ENCODE measurements at regions not wholly inside any gene's neighbourhood (a gene's known extent, or its start where the extent isn't known, plus 50 kb on each side); places are given as distances from the start of the nearest gene placed in this dataset.

- Mint-ChIP-seq H3K36me3 (no peaks in the 10 kb centered on the region), H3K4me3 (no peak overlapping the region), H3K4me1 (no peaks in the 10 kb centered on the region), H3K9me3 (no peaks in the 10 kb centered on the region), H3K27me3 (peaks cover 2% of the 10 kb centered on the region), H3K27ac (no peak overlapping the region)
- POLR2A ChIA-PET: no interaction called here
- DNase-seq (no peak), ATAC-seq (ENCODE audit: low read depth) (no peak)
Measured at GRCh38 chr1:209038735-209039134, 544.8 kb upstream of the CAMK1G start.

- H3K27ac Mint-ChIP-seq: no peak overlapping the region
- no peak for ATAC-seq (ENCODE audit: low read depth)
- no peak overlapping the region for H3K4me3 Mint-ChIP-seq
- H3K4me1 Mint-ChIP-seq: no peaks in the 10 kb centered on the region
- no peaks in the 10 kb centered on the region for H3K36me3 Mint-ChIP-seq
- H3K9me3 Mint-ChIP-seq: no peaks in the 10 kb centered on the region
- H3K27me3 Mint-ChIP-seq: peaks cover 4% of the 10 kb centered on the region
- POLR2A ChIA-PET: no interaction called here
- DNase-seq: no peak
Measured at GRCh38 chr1:209040351-209040750, 543.2 kb upstream of the CAMK1G start.

GRCh38 chr1:209041927-209042326 lies 541.6 kb upstream of the CAMK1G start:
- DNase-seq (no peak), ATAC-seq (ENCODE audit: low read depth) (no peak)
- no peaks in the 10 kb centered on the region for H3K36me3 Mint-ChIP-seq
- H3K4me3 Mint-ChIP-seq: no peak overlapping the region
- no peaks in the 10 kb centered on the region for H3K4me1 Mint-ChIP-seq
- H3K27me3 Mint-ChIP-seq: peaks cover 4% of the 10 kb centered on the region
- no peaks in the 10 kb centered on the region for H3K9me3 Mint-ChIP-seq
- POLR2A ChIA-PET: no interaction called here
- H3K27ac Mint-ChIP-seq: no peak overlapping the region

DNA sequence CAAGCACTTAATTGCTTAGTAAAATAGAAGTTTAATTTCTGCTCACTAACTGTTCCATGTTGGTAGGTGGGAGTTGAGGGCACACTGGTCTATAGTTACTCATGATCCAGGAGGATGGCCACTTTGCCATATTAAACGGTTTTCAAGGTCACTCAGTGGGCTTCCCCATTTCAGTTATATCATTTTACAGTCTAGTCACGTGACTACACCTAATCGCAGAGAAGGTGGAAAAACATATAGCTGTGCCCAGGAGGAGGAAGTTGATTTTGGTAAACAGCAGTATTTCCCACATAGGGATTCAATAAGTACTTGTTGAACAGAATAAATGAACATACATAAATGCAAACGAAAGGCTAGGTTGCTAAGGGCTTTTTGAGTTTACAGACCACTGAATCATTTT lies 541.1 kb upstream of the CAMK1G start:
- no peaks in the 10 kb centered on the region for H3K9me3 Mint-ChIP-seq
- H3K27ac Mint-ChIP-seq: no peak overlapping the region
- no peaks in the 10 kb centered on the region for H3K36me3 Mint-ChIP-seq
- H3K27me3 Mint-ChIP-seq: peaks cover 4% of the 10 kb centered on the region
- no peak overlapping the region for H3K4me3 Mint-ChIP-seq
- H3K4me1 Mint-ChIP-seq: no peaks in the 10 kb centered on the region
- POLR2A ChIA-PET: no interaction called here
- ATAC-seq (ENCODE audit: low read depth) (no peak), DNase-seq (no peak)

DNA sequence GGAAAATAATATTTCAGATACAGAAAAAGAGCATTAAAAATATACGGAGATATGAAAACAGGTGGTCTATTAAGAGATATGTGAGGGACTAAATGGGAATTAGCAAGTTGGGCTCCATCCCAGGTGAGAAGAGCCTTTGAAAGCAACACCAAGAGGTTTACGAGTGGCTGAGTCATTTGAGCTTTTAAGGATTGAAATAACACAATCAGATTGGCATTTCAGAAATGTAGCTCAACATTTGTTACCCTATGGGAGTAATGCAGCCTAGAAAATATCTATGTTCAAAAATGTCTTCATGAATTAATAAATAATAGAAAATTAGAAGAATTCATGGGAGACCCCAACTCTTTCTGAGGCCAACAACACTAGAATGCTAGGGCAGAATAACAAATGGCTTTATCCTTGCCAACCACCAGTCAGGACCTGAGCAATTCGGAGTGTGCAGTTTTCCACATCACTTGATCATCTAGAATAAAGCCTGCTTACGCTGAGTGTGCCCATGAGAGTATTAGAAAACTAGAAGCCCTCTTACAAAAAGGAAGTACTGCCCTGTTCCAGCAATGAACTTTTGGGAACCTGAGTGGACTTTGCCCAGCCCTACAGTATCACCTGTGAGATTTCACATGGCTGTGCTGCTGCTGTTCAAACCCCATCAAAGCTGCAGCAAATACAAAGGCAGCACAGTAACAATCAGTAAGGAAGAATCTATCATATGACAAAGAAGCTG lies 538.0 kb upstream of the CAMK1G start:
- H3K9me3 Mint-ChIP-seq: no peaks in the 10 kb centered on the region
- H3K27me3 Mint-ChIP-seq: peaks cover 4% of the 10 kb centered on the region
- no peak overlapping the region for H3K4me3 Mint-ChIP-seq
- H3K36me3 Mint-ChIP-seq: no peaks in the 10 kb centered on the region
- H3K4me1 Mint-ChIP-seq: no peaks in the 10 kb centered on the region
- no peak overlapping the region for H3K27ac Mint-ChIP-seq
- DNase-seq (no peak), ATAC-seq (ENCODE audit: low read depth) (no peak)
- POLR2A ChIA-PET: no interaction called here

- no peaks in the 10 kb centered on the region for H3K9me3 Mint-ChIP-seq
- no peaks in the 10 kb centered on the region for H3K36me3 Mint-ChIP-seq
- DNase-seq: no peak
- no peak for ATAC-seq (ENCODE audit: low read depth)
- H3K27me3 Mint-ChIP-seq: peaks cover 4% of the 10 kb centered on the region
- H3K4me3 Mint-ChIP-seq: no peak overlapping the region
- no peak overlapping the region for H3K27ac Mint-ChIP-seq
- H3K4me1 Mint-ChIP-seq: no peaks in the 10 kb centered on the region
- POLR2A ChIA-PET: no interaction called here
Measured at GRCh38 chr1:209046058-209046417, 537.5 kb upstream of the CAMK1G start.

DNA sequence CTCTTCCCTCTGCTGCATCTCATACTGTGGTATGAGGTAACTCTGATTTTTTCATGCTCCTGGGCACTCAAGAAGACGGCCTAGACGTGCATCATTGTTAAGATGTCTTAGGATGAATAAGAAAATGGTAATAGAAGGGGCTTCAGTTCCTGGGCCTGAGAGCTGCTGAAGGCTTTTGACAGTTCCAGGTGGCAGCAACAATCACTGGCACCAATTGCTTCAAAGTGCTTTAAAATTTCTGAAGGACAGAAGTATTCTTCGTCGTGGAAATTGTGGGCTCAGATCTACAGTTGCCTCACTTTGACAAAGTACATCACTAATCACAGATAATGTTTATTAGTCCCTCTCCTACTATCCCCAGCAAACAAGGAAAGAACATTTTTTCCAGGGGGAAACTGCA lies 536.6 kb upstream of the CAMK1G start:
- H3K9me3 Mint-ChIP-seq: no peaks in the 10 kb centered on the region
- no peak for ATAC-seq (ENCODE audit: low read depth)
- H3K4me1 Mint-ChIP-seq: no peaks in the 10 kb centered on the region
- no peaks in the 10 kb centered on the region for H3K36me3 Mint-ChIP-seq
- no peak overlapping the region for H3K27ac Mint-ChIP-seq
- H3K4me3 Mint-ChIP-seq: no peak overlapping the region
- POLR2A ChIA-PET: no interaction called here
- no peak for DNase-seq
- peaks cover 3% of the 10 kb centered on the region for H3K27me3 Mint-ChIP-seq

- no peaks in the 10 kb centered on the region for H3K36me3 Mint-ChIP-seq
- ATAC-seq (ENCODE audit: low read depth): no peak
- no peak overlapping the region for H3K27ac Mint-ChIP-seq
- H3K9me3 Mint-ChIP-seq: no peaks in the 10 kb centered on the region
- no peak for DNase-seq
- H3K27me3 Mint-ChIP-seq: peaks cover 4% of the 10 kb centered on the region
- no peak overlapping the region for H3K4me3 Mint-ChIP-seq
- H3K4me1 Mint-ChIP-seq: no peaks in the 10 kb centered on the region
- POLR2A ChIA-PET: no interaction called here
Measured at GRCh38 chr1:209048941-209049669, 534.4 kb upstream of the CAMK1G start.

GRCh38 chr1:209051570-209051969 lies 531.9 kb upstream of the CAMK1G start:
- no peaks in the 10 kb centered on the region for H3K9me3 Mint-ChIP-seq

DNA sequence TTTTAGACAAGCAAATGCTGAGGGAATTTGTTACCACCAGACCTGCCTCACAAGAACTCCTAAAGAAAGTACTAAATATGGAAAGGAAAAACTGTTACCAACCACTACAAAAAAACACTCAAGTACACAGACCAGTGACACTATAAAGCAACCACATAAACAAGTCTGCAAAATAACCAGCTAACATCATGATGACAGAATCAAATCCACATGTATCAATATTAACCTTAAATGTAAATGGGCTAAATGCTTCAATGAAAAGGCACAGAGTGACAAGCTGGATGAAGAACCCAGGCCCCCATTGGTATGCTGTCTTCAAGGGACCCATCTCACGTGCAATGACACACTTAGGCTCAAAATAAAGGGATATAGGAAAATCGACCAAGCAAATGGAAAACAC lies 529.9 kb upstream of the CAMK1G start:
- Mint-ChIP-seq H3K4me1 (no peaks in the 10 kb centered on the region), H3K4me3 (no peak overlapping the region), H3K27ac (no peak overlapping the region), H3K36me3 (no peaks in the 10 kb centered on the region), H3K27me3 (peaks cover 2% of the 10 kb centered on the region), H3K9me3 (no peaks in the 10 kb centered on the region)
- POLR2A ChIA-PET: no interaction called here
- DNase-seq (no peak), ATAC-seq (ENCODE audit: low read depth) (no peak)

More at GRCh38 chr1:209051570-209051969, 531.9 kb upstream of the CAMK1G start:
- Mint-ChIP-seq H3K4me3 (no peak overlapping the region), H3K27ac (no peak overlapping the region), H3K36me3 (no peaks in the 10 kb centered on the region), H3K27me3 (peaks cover 2% of the 10 kb centered on the region), H3K4me1 (no peaks in the 10 kb centered on the region)
- POLR2A ChIA-PET: no interaction called here
- DNase-seq: no peak
- no peak for ATAC-seq (ENCODE audit: low read depth)

DNA sequence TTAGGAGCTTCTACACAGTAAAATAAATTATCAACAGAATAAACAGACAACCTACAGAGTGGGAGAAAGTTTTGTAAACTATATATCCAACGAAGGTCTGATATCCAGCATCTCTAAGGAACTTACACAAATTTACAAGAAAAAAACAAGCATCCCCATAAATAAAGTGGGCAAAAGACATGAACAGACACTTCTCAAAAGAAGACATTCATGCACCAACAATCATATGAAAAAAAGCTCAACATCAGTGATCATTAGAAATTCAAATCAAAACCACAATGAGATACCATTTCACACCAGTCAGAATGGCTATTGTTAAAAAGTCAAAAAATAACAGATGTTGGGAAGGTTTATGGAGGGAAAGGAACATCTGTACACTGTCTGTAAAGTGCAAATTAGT lies 526.4 kb upstream of the CAMK1G start:
- H3K27ac Mint-ChIP-seq: no peak overlapping the region
- no peaks in the 10 kb centered on the region for H3K9me3 Mint-ChIP-seq
- POLR2A ChIA-PET: no interaction called here
- ATAC-seq (ENCODE audit: low read depth): no peak
- no peaks in the 10 kb centered on the region for H3K4me1 Mint-ChIP-seq
- H3K4me3 Mint-ChIP-seq: no peak overlapping the region
- no peak for DNase-seq
- H3K36me3 Mint-ChIP-seq: no peaks in the 10 kb centered on the region
- no peaks in the 10 kb centered on the region for H3K27me3 Mint-ChIP-seq

DNA sequence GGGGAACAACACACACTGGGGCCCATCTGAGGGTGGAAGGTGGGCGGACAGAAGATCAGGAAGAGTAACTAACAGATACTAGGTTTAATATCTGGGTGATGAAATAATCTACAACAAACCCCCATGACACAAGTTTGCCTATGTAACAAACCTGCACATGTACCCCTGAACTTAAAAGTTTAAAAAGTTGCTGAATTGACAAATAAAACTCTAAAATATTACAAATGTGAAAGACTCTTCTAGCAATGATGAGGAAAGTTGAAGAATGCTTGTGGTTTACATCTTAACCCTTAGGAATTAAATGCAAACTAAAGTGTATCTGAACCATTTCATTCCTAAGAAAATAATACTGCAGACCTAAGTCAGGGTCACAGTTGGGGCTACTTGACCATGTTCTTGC lies 525.6 kb upstream of the CAMK1G start:
- H3K9me3 Mint-ChIP-seq: no peaks in the 10 kb centered on the region
- no peaks in the 10 kb centered on the region for H3K4me1 Mint-ChIP-seq
- H3K36me3 Mint-ChIP-seq: no peaks in the 10 kb centered on the region
- H3K4me3 Mint-ChIP-seq: no peak overlapping the region
- ATAC-seq (ENCODE audit: low read depth) (no peak), DNase-seq (no peak)
- no peak overlapping the region for H3K27ac Mint-ChIP-seq
- H3K27me3 Mint-ChIP-seq: no peaks in the 10 kb centered on the region
- POLR2A ChIA-PET: no interaction called here

GRCh38 chr1:209059376-209059775 lies 524.1 kb upstream of the CAMK1G start:
- DNase-seq: no peak
- Mint-ChIP-seq H3K9me3 (no peaks in the 10 kb centered on the region), H3K4me3 (no peak overlapping the region), H3K4me1 (no peaks in the 10 kb centered on the region), H3K27ac (no peak overlapping the region), H3K36me3 (no peaks in the 10 kb centered on the region), H3K27me3 (no peaks in the 10 kb centered on the region)
- POLR2A ChIA-PET: no interaction called here
- no peak for ATAC-seq (ENCODE audit: low read depth)

DNA sequence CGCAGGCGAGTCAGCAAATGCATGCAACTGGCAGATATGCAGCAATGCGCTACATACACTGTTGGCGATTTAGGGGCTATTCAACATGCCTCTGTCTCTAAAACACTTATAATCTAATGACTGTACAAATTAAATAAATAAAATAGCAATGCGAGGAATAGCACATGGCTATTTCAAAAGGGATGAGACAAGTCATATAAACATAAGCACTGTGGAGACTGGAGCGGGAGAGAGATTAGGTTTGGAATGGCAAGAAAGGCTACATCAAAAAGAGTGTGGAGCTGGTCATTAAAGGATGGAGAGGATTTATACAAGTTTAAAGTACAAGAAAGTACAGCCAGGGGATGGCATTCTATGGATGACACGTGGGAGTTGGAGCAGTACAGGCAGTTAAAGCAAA lies 523.5 kb upstream of the CAMK1G start:
- Mint-ChIP-seq H3K27me3 (no peaks in the 10 kb centered on the region), H3K36me3 (no peaks in the 10 kb centered on the region), H3K27ac (no peak overlapping the region), H3K4me3 (no peak overlapping the region), H3K9me3 (no peaks in the 10 kb centered on the region), H3K4me1 (no peaks in the 10 kb centered on the region)
- ATAC-seq (ENCODE audit: low read depth): no peak
- no peak for DNase-seq
- POLR2A ChIA-PET: no interaction called here

Measured in activated naive CD8-positive, alpha-beta T cell treated with anti-CD3 and anti-CD28 coated beads, Interleukin-2, amount 10 ng/mL, durations not matched to agents 7 days and 5 days (primary cell).